NK-92 treated with Interleukin-12 subunit alpha and Interleukin-12 subunit beta, amount 100 ng/mL, for 24 hours (cell line): ENCODE measurements at regions not wholly inside any gene's neighbourhood (a gene's known extent, or its start where the extent isn't known, plus 50 kb on each side); places are given as distances from the start of the nearest gene placed in this dataset.

ENCODE experiments used
- DNase-seq: peaks from one replicate; lab custom pipeline; 2025; lab: John Stamatoyannopoulos, UW

DNA sequence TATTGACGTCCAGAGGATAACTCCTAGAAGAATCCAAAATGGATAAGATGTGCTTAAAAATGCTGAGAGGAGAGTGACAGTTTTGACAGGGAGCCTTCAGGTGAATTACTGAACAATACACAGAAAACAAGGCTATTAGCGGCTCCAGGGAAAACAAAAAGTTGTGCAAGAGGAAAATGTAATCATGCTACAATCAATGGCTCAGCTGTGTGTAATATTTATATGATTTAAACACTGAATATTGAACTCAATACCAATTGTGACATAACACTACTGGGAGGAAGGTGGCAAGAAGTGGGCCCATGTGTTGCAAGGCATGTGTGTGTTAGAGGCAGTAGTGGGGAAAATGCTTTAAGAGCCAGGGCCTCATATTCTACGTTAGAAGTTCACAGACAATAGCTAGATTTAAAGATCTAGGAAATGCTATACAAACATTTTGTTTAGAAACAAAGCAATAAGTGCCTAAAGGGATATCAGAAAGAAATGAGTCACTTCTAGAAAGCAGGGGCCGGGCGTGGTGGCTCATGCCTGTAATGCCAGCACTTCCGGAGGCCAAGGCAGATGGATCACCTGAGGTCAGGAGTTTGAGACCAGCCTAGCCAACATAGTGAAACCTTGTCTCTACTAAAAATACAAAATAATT is 253.2 kb upstream of the IRX5 start:
- DNase-seq: no peak

DNA sequence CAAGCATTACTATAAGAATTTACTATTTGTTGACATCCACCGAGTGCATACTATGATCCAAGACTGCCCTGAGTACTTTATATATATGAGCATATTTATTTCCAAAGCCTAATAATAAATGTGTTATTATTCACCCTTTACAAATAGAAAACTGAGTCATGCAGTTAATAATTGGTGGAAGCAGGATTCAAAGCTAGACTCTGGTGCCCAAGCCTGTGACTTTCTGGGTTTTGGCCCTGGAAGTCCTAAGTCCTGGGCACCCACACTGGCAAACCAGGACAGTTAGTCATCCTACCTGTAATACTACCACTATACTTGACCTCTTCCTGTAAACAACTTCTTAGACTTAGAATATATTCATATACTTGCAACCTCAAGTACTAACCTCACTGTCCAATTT is 257.4 kb upstream of the IRX5 start:
- DNase-seq: no peak

DNA sequence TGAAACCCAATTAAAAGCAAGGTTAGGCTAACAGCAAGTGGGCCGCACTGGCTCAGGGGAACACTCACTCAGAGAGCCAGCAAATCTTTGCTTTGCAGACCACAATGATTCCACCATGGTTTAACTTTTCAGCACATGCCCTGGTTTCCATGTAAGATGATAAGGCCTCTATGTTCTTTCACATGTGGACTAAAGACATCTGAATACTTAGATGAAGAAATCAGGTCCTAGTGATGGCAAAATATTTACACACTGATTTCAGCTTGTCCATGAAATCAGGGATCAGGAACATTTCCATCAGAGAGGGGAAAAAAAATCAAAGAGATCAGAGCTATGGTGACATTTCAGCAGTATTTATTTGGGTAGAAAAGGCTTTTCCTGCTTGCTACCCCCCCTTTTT is 258.2 kb upstream of the IRX5 start:
- DNase-seq: no peak

DNA sequence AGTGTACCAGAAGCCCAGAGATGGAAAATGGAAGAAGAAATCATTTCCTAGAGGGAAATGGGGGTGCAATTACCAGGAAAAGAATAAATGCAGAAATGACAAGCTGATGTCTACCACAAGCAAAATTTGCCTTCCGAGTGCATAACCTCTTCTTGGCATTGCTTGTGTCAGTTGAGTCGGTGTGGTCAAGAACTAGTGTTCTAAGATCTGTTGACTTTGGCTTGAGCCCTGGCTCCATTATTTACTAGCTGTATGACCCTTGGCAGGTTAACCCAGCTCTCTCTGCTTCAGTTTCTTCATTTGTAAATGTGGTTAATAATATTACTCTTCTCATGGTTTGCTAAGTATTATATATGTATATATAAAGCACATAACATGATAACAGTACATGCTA is 273.0 kb upstream of the IRX5 start:
- DNase-seq: no peak

DNA sequence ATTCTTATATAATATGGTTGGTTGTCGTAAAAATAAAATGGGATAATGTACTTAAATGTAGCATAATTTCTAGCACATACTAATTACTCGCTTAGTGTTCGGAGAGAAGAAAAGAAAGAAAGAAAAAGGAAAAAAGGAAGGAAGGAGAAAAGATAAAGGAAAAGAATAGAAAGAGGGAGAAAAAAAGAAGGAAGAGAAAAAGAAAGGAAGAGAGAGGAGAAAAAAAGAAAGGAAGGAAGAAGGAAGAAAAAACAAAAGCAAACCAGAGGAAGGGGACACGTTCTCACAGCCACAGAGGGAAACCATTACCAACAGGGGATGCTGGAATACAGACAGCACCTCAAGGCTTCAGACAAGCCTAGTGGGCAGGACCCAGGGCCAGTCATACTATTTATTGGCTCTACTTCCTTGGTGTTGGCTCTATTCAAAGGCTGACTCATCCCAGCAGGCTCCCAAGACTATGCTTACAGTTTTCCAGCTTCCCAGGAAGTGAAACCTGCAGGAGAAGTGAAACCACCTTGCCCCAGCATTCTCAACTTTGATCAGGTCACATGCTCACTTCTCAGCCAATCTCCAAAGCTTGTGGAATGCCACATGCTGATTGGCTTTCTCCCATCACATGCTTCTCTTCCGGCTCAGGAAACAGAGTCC is 273.5 kb upstream of the IRX5 start:
- no peak for DNase-seq

DNA sequence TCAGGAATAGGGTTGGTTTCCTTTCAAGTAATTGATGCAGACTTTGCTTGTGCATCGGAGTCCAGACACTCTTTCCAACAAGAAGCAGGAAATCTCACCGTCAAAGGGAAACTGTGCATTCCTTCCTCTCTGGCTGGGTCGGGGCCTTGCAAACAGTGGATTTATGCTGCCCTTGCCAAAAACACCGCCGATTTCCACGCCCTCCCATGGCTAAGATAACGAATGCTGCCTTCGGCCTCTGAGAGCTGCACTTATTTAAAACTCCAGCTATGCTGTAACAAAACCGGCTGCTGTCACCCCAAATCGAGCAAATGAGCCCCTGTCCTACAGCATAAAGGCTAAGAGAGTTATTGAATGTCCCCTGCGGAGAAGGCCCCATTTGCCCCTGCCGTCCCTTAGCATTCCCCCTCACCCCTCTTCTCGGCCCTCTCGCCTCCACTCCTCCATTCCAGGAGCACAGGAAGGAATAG is 275.5 kb upstream of the IRX5 start:
- no peak for DNase-seq

DNA sequence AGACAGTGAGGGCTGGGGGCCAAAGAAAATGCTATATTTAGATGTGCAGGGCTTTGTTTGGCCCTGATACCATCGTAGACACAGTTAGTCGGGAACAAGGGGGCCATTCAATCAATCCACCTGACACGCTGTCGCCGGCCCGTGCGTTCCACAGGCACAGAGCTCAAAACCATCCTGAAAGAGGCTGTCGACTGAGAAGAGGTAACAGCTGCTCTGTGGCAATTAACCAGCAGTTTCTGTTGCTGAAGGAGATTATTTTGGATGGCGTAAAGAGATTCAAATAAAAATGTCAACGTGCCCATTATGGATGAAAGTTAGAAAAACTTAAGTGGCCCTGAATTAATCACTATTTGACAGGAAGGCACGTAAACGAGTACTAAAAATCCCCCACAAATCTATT is 276.2 kb upstream of the IRX5 start:
- no peak for DNase-seq

DNA sequence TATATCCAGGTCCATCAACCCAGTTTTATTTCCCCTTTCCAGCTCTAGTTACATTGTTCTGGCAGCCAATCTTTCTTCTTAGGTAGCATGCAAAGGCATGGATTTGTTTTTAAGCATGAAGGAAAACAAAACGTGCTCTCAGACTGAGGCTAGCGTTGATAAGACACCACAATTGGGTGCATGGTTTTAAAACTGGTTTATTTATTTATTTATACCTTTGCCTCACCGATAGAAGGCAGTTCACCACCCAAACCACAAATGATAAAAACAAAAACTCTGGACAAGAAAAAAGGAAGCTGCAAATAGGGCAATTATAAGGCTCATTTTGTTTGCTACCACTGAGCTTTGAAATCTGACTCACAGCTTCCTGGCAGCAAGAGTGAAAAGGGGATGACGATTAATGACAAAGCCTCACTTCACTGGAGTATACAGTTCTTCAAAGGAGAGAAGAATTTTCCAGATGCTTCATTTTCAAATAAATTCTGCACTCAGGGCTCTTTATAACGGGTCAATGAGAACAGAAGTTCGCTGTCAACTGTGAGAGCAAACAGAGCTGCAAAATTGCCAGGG is 278.4 kb upstream of the IRX5 start:
- DNase-seq: no peak

DNA sequence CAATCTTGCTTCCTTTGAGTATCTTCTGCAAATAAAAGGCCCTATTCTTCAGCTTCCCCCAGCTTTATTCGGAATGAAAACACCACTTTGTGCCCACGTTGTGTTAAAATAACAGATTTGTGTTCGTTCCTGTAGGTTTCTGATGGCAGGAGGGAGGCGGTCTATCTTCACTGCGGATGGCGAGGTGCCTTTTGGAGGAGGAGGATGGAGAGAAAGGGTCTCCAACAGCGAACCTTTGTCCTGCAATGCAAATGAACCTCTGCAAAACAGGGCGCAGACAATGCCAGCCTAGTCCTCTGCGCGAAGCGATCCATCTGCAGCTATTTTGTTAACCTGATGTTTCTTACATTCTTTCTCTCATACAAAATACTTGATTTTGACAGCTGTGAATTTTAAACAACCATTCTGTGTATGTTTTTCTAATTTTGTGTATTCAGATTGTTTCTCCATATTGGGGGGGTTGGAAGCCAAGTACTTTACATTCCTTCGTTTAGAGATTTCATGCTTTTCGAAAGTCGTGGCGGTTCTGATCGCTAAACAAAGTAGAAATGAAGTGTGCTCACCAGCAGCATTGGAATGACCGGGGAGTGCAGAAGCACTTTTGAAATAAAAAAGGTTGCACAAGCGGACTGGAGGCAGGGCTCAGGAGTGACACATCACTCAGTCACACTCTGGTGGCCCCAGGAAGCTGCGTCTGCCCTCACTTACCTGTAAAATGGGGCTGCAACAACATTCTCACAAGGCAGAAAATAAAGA is 279.0 kb upstream of the IRX5 start:
- peak; percentile 62 for DNase-seq

DNA sequence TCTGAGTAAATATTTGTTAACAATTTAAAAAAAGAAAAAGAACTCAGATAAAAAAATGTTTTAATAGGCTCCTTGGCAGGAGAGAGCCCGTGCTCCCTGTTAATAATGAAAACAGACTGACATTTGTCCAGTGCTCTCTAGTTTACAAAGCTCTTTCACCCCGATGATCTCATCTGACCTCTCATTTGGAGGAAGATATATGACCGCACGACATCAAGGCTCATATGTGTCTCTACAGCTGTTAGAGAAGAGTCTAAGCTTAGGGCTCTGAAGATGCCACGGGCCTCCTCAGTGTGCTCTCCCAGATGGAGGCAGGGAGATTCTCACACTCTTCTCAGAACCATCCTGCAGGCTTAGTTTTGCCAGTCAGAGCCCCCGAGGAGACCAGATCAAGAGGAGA is 280.8 kb upstream of the IRX5 start:
- DNase-seq: no peak

DNA sequence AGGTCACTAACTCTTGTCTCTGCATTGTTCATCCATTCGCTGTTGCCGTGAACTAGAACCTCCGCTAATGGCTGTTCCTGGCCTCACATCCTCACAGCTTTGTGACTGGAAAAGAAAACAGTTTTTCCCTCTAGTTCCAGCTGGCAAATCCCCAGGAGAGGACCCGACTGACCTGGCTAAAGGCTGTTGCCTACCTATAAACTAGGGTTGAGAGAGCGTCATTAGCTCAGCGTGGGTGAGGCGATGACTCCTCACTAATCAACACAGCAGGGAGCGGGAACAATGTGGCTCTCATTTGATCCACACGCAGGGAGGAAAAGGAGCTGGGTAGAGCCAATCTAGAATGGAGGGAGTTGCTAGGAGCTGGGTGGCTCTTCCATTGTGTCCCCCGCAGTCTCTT is 282.1 kb upstream of the IRX5 start:
- DNase-seq: no peak

DNA sequence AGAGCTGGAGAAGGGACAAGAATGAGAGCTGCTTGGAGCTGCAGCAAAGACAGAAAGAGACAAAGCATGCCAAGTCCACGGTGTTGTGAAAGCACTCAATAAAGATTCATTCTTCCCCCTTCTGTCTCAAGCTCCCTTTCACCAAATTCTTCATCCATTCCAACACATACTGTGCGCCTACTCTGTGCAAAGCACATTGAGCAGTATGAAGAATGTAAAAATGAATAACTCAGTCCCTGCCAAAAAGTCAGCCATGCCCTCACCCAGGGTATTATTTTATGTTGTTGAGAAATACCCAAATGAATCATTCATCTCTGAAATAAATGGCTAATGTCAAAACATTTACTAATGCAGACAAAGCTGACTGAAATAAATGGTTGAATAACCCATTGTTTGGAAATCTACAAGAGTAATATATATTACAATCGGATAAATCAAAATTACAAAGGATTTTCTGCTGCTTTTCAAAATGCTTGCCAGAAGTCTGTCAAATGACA is 282.9 kb upstream of the IRX5 start:
- DNase-seq: no peak

DNA sequence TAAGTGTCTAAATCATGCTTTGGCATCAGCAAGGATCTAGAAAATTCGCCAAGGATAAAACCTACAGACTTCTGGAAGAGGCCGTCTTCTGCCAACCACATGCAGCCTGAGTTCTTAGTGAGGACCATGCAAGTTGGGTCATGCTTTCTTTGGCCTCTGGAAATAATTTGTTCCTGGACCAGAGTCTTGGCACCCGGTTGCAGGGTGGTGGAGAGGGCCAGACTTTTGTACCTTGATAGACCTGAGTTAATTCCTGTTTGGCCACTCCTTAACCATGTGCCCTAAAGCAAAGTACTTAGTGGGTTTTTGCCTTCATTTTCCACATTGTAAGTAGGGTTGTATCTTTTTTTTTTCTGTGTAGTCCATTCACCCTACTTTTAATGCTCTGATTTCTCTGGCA is 283.4 kb upstream of the IRX5 start:
- DNase-seq: no peak

DNA sequence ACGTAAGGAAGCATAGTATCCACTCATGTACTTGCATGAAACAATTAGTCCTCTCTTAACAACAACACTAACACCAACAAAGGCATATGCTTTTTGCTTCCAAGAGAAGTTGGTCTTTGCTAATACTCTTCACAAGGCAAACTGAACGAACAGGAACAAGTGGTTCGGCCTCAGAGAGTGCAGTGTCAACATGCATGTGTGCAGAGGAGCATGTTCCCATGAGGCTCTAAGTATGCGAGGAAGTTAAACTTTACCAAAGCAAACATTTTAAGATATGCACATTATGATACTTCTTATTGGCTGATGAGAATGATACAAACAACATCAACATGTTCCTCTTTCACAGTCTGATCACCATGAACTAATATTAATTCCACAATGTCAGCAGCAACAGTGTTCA is 285.3 kb upstream of the IRX5 start:
- DNase-seq: no peak

DNA sequence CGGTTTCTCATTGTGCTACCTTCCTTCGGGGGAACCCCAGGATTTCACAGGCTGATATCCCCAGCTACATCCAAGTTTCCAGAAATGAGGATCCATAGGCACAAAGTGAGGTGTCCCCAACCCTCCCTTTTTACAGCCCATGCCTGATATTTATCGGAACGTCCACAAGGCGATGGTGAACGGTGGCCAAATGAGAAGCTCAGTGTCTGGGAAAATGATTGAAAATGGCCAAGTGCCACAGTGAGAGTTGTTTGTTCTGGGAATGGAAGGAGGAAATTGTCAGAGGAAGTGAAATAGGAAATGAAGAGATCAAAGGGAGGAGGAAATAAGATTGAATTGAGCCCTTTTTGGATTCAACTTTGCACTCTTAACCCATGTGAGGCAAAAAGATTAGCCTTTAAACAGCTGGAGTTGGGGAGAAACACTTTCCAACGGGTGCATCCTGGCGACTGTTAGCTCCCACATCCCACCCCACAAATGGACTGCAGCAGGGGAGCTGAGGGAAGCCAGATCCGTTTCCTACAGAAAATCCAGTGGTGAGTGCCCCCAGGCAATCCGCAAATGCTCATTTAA is 294.4 kb upstream of the IRX5 start:
- no peak for DNase-seq

DNA sequence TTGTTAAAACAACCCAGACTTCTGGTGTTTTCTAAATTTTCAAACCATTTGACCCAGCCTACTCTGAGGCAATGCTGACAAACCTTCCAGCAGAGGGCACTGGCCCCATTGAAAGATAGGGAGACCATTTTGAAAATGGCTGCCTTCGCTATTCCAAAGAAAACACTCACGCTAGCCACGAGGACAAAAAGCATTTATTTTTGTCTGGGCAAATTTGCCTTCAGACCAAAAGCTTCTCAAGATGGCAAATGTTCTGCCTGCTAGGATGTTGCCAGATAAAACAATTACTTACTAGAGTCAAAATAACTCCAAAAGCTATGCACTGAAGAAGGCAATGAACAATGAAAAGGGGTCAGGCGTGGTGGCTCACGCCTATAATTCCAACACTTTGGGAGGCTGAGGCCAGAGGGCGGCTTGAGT is 296.7 kb upstream of the IRX5 start:
- no peak for DNase-seq

DNA sequence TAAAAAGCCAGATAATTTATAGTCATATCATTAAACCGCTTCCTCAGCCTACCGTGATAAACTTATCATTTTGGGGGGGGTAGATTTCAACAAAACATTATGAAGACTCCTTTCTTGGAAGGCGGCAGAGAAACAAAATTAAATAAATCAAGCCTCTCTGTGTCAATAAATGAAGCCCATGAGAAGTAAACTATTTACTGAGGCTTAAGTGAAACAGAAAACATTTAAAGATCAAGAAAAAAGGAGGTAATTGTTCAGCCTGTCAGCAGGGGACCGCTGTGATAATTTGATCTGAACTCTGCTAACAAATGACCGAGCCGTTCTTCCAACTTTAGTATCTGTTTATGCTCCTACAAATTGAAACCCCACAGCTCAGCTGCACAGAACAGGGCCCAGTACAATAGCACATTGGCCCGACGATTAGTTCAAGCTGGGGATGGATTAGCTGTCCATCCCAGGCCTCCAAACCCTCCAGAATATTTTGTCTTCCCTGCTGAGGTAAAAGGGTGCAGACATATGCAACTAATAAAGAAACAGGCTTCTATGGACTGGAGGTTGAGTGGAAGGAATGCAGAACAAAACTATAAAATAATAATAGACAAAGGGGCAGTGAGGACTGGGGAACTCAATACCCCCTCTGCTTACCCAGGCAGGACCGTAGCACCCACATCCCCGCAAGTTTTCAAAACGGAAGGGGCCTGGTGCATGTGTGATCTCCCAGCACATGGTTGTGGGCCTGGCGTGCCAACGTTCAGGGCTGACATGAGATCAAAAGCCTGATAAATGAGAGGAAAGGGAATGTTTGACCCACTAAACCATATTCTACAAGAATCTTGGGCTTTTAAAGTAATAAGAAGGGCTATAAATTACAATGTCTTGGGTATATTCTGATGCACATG is 298.1 kb upstream of the IRX5 start:
- no peak for DNase-seq

DNA sequence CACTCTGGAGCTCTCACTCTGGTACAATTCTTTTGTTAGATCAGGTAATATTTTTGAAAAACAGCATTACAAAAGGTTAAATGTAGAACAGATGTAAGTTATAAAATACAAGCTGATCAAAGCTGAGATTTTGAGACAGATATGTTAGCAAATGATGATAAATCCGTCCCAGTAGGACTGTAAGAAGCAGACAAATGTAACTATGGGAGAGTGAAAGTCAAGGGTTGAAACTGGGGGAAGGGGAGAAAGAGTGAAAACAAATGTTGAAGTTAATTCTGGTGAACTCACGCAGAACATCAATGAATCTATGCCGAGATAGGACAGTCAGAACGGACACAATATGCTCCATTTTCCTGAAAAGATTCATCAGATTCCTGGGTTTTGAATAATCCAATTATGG is 298.9 kb upstream of the IRX5 start:
- DNase-seq: no peak

DNA sequence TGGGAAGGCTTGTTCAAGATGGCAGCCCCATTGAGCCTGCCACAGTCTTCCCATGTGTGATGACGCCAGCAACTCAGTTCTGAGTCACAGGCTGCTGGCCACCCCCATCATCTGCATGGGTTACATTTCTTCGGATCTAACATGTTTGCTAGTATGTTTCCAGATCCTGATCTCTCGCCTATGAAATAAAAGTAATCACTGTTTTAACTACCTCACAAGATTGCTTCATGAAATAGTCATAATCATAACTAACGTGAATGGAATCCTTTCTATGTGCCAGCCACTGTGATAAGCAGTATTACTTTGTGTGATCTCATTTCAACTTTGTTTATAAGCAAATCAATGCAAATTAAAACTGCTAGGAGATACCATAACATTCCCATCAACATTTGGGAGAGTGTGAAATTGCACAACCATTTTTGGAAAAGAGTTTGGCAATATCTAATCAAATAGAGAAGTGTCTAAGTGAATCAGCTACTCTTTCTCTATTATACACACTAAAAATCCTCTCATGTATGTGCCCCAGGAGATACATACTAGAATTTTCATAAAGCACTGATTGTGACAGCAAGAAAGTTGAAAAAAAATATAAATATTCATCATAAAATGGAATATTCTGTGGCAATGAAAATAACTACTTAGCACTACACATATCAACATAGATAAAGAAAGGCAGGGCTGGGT is 300.2 kb upstream of the IRX5 start:
- no peak for DNase-seq

DNA sequence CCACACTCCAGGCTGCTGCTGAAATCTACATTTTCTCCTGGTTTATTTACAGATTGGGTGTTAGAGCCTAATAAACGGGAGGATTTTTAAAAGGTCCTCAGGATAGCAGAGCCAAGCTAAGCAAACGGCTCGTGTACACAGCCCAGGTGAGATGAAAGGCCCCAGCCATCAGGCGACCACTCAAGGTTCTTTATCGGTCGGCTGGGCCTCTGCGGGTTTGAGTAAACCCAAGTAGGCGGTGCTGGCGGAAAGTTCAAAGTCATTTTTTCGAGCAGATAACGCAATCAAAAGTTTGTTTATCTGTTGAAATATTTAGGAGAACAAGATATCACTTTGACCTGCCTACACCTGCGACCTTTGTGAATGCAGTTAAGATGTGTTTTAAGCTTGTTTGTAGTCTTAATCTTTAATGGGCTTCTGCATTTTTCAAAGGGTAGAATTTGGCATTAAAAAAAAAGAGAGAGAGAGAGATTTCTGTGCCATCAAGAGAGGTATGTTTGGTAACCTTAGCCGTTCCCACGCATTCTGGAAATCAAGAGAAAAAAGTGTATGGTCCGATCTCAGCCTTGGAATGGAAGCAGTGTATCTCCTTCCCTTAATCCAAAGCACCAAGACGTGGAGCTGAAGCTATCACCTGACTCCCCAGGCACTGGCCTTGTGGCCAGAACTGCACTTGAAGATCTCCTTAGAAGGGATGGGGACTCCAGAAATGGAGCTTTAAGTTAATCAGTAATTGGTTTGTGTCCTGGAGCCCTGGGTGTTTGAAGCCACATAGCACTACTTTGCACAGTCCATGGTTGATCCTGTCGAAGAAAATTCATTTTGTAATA is 301.7 kb upstream of the IRX5 start:
- DNase-seq: no peak
